ENCODE measurements at regions not wholly inside any gene's neighbourhood (a gene's known extent, or its start where the extent isn't known, plus 50 kb on each side); places are given as distances from the start of the nearest gene placed in this dataset.

DNA sequence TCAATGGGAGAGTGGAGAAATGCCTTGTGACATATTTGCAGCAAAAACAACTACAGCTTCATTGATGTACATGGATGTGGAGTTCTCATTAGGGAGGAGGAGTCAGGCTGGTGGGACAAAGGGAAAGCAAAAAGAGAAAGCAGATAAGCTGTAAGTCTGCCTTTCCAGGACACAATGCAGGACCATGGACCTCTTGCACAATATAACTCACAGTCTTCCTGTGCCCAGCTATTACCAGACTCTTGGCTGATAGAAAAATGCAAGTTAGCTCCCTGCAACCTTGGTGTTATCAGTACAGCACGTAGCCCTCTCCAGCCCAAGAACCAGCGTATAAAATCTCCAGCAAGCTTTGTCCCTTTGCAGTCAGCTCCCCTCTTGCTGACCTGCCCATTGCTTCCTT, 232.3 kb downstream of the NFATC2 start:
- ATAC-seq: peak in 1 of 8 donors; percentile 35

DNA sequence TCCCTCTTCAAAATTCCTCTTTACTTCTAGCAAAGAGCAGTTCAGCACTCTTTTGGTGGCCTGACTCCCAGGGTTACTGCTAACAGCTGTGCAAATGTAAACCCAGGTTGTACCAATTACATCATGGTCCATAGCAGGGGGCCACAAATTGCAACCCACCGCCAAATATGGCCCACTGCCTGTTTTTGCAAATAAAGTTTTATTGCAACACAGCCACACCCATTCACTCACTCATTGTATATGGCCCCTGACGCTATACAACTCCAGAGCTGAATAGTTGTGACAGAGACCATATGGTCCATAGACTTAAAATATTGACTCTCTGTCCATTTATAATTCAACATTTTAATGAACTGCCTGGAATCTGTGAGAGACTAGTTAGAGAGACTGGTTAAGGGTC, 233.4 kb downstream of the NFATC2 start:
- WGBS, 2 donors: 91 to 92% methylated on average over 2 of the region's 2 CpGs
- H3K4me3 ChIP-seq: no peak overlapping the region

More for the DNA sequence above, 232.3 kb downstream of the NFATC2 start:
- DNase-seq: no peak
- Histone ChIP-seq H3K9me3 (peaks cover 0 to under 1% (median 0%) of the 10 kb centered on the region in 11 donors), H3K36me3 (no peaks in the 10 kb centered on the region), H3K4me3 (no peak overlapping the region), H3K27me3 (peaks cover 0 to 9% (median 0%) of the 10 kb centered on the region in 7 donors), H3K4me1 (peaks cover 0 to 17% (median 3%) of the 10 kb centered on the region in 9 donors), H3K27ac (no peak overlapping the region)
- 39 to 45% methylated on average over 2 of the region's 2 CpGs for WGBS, 2 donors
- intact Hi-C loops (cut with DNase I): no loop called here
- TF ChIP-seq, protein P1, sequence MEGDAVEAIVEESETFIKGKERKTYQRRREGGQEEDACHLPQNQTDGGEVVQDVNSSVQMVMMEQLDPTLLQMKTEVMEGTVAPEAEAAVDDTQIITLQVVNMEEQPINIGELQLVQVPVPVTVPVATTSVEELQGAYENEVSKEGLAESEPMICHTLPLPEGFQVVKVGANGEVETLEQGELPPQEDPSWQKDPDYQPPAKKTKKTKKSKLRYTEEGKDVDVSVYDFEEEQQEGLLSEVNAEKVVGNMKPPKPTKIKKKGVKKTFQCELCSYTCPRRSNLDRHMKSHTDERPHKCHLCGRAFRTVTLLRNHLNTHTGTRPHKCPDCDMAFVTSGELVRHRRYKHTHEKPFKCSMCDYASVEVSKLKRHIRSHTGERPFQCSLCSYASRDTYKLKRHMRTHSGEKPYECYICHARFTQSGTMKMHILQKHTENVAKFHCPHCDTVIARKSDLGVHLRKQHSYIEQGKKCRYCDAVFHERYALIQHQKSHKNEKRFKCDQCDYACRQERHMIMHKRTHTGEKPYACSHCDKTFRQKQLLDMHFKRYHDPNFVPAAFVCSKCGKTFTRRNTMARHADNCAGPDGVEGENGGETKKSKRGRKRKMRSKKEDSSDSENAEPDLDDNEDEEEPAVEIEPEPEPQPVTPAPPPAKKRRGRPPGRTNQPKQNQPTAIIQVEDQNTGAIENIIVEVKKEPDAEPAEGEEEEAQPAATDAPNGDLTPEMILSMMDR (IDR thresholded peaks at IDR 0.05): no peak

DNA sequence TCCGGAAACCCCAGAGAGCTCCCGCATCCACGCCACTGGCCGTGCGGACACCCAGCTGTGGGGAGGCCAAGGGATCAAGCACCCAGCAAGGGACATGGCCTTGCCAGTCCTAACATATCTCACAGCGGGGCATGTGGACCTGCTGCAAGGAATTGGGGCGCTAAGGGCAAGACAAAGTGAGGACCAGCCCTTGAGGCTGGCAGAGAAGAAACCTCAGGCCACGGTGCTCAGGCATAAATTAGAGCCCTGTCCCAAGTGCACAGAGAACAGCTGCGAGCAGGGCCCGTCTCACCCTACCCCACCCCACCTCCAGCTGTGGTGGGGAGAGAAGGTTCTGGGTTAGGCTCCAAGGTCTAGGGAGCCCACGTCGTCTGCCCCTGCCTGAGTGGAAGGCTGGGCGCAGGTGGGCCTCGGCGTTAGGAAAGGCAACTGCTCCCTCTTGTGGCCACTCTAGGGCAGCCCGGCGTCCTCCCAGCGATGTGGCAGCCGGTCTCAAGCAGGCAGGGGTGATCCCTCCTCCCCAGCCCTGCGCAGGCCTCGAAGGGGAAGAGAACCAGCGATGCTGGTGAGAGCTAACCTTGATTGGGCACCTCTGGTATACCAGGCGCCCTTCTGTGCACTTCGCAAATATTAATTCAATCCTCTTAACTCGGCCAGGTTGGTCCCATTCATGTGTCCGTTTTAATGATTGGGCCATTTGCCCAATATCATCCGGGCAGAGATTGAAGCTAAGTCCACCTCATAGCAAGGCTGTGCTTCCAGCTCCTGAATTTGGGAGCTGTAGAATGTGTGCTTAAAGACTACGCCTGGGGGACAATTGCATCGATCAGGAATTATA, 235.8 kb downstream of the NFATC2 start:
- Histone ChIP-seq H3K36me3 (no peaks in the 10 kb centered on the region), H3K4me1 (peaks cover 0 to 9% (median 0%) of the 10 kb centered on the region in 9 donors), H3K9me3 (peaks cover 0 to 13% (median 0%) of the 10 kb centered on the region in 11 donors), H3K4me3 (no peak overlapping the region), H3K27ac (no peak overlapping the region), H3K27me3 (peaks cover 0 to 15% (median 0%) of the 10 kb centered on the region in 7 donors)
- WGBS, 2 donors: 34 to 35% methylated on average over 29 of the region's 29 CpGs
- DNase-seq (peak; percentile 64 to 73), ATAC-seq (peak; percentile 90 to 96 (median 93))
- TF ChIP-seq, protein P1 (IDR thresholded peaks at IDR 0.05): peak; percentile 84 to 96 (median 94)
- intact Hi-C loops (cut with DNase I): loop anchor here (1.0 to 10.0 kb wide), 7 partner anchors 82 to 512 kb away; partner anchors contain the start of gene BCAS4 (in 4 of the 10)

More for the DNA sequence above, 233.4 kb downstream of the NFATC2 start:
- no peak for DNase-seq
- H3K9me3 ChIP-seq: peaks cover 0 to 5% (median 0%) of the 10 kb centered on the region in 11 donors
- H3K27me3 ChIP-seq: peaks cover 0 to 15% (median 0%) of the 10 kb centered on the region in 7 donors
- TF ChIP-seq, protein P1 (IDR thresholded peaks at IDR 0.05): no peak
- intact Hi-C loops (cut with DNase I): loop anchor here in 9 of 10 donors (5.0 to 10.0 kb wide), 4 partner anchors 84 to 514 kb away; partner anchors contain the start of gene BCAS4 (in 4 of the 9)
- no peak for ATAC-seq
- peaks cover 0 to 17% (median 3%) of the 10 kb centered on the region in 9 donors for H3K4me1 ChIP-seq
- no peak overlapping the region for H3K27ac ChIP-seq
- H3K36me3 ChIP-seq: no peaks in the 10 kb centered on the region

DNA sequence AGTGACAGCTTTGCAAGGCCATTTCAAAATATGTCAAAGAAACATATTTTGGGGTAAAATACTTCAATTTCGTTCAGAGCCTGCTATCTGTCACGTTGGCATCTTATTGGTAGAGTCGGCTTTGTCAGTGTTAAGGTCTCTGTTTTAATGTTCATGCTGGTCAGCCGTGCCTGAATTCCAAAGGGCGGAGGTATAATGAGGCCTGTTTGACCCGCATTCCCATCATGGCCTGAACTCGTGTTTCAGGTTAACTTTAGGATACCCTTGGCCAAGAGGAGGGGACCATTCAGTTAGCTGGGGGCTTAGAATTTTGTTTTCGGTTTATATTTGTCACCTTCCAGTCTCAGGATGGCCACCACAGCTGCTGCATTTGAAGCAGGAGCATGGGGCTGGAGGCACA, 236.4 kb downstream of the NFATC2 start:
- intact Hi-C loops (cut with DNase I): loop anchor here (1.0 to 10.0 kb wide), 7 partner anchors 81 to 511 kb away; partner anchors contain the start of gene BCAS4 (in 4 of the 10)
- Histone ChIP-seq H3K27me3 (peaks cover 0 to 15% (median 0%) of the 10 kb centered on the region in 7 donors), H3K27ac (no peak overlapping the region), H3K36me3 (no peaks in the 10 kb centered on the region), H3K4me1 (peaks cover 0 to 7% (median 0%) of the 10 kb centered on the region in 9 donors), H3K4me3 (no peak overlapping the region), H3K9me3 (peaks cover 0 to 13% (median 0%) of the 10 kb centered on the region in 11 donors)
- 80 to 82% methylated on average over 8 of the region's 8 CpGs for WGBS, 2 donors
- ATAC-seq: no peak
- TF ChIP-seq, protein P1 (IDR thresholded peaks at IDR 0.05): no peak
- no peak for DNase-seq

Data from heart right ventricle (tissue), 16 donors.